Endothelial cell of umbilical vein (primary cell): ENCODE measurements at regions not wholly inside any gene's neighbourhood (a gene's known extent, or its start where the extent isn't known, plus 50 kb on each side); places are given as distances from the start of the nearest gene placed in this dataset.

Experiments
- BruUV-seq: library from RNA; stranded (reverse); fragments of 400-500 nt; replicated peaks from 2 replicates; lab custom pipeline; 2021; lab: Mats Ljungman, UMichigan
- CTCF ChIA-PET: fragments of 300-600, 350-600 bp; sonication (Branson Sonifier 250); formaldehyde crosslinking; loops from one replicate; lab custom pipeline; 2021; ENCODE audit warnings: antibody characterized with exemption, inconsistent platforms; lab: Charles Lee
- POLR2A ChIA-PET: fragments of 300-600, 350-600 bp; sonication (Branson Sonifier 250); formaldehyde crosslinking; loops from one replicate; lab custom pipeline; 2021; ENCODE audit warnings: antibody characterized with exemption, inconsistent platforms; lab: Charles Lee
- DNase-seq: peaks from one replicate; pipeline ENCODE4 v3.0.0-alpha.2; 2011; ENCODE audit warnings: low read depth, low spot score
- FAIRE-seq: peaks from 2 replicates; lab custom pipeline; 2011; peaks lifted over from hg19 to GRCh38; lab: Jason Lieb, UNC
- H2AFZ ChIP-seq: 2 replicates; pipeline ENCODE4 v1.6.0; 2012; ENCODE audit warnings: low read depth, low read length, control low read depth, inconsistent platforms
- H3K27ac ChIP-seq: 2 replicates; pipeline ENCODE4 v1.5.1; 2011; ENCODE audit warnings: low read depth, mild to moderate bottlenecking, control low read depth, low read length, moderate library complexity; ENCODE audit not compliant: insufficient read depth
- H3K27me3 ChIP-seq, 2 experiments: 2 replicates each; pipeline versions ENCODE4 v1.6.0 to v1.6.1; 2011; ENCODE audit warnings: low read length in 2 of 2, mixed read lengths in 1 of 2; ENCODE audit not compliant: control insufficient read depth in 2 of 2, insufficient read depth in 2 of 2
- H3K36me3 ChIP-seq, 2 experiments: 2 replicates in 1 of 2; 3 replicates in 1 of 2; pipeline ENCODE4 v1.5.1; 2011; ENCODE audit warnings: low read length in 2 of 2, mild to moderate bottlenecking in 1 of 2, moderate library complexity in 1 of 2; ENCODE audit not compliant: control insufficient read depth in 2 of 2, insufficient read depth in 2 of 2; ENCODE audit errors: extremely low read depth in 1 of 2
- H3K4me1 ChIP-seq: 3 replicates; pipeline ENCODE4 v1.5.1; 2011; ENCODE audit warnings: mild to moderate bottlenecking, low read length; ENCODE audit not compliant: control insufficient read depth, insufficient read depth; ENCODE audit errors: extremely low read depth
- H3K4me2 ChIP-seq: 2 replicates; pipeline ENCODE4 v1.6.1; 2011; ENCODE audit warnings: low read length, control low read depth, mixed read lengths; ENCODE audit not compliant: insufficient read depth
- H3K4me3 ChIP-seq, 3 experiments: fragments of 200-600 bp in 1 of 3; sonication (generic), shearing (Covaris generic) in 1 of 3; replicated peaks in 1 of 3; 2 replicates each; pipeline ENCODE4 v1.5.1; 2011 to 2016; ENCODE audit warnings: control low read depth in 3 of 3, low read length in 3 of 3, mild to moderate bottlenecking in 2 of 3, inconsistent platforms in 1 of 3, low read depth in 1 of 3, moderate library complexity in 1 of 3; ENCODE audit not compliant: insufficient read depth in 1 of 3
- H3K79me2 ChIP-seq: 2 replicates; pipeline ENCODE4 v1.6.0; 2012; ENCODE audit warnings: low read length, inconsistent platforms; ENCODE audit not compliant: control insufficient read depth, insufficient read depth
- H3K9ac ChIP-seq: replicated peaks from 2 replicates; pipeline ENCODE3; 2011; ENCODE audit warnings: low read length, control low read depth; ENCODE audit not compliant: insufficient read depth; ENCODE audit errors: extremely low read depth
- H3K9me1 ChIP-seq: replicated peaks from 3 replicates; pipeline ENCODE4 v1.6.0; 2011; ENCODE audit warnings: mild to moderate bottlenecking, low read length; ENCODE audit not compliant: control insufficient read depth, insufficient read depth; ENCODE audit errors: extremely low read depth
- H3K9me3 ChIP-seq: replicated peaks from 2 replicates; pipeline ENCODE4 v1.5.1; 2012; ENCODE audit warnings: low read length, inconsistent platforms; ENCODE audit not compliant: control insufficient read depth, insufficient read depth
- H4K20me1 ChIP-seq: replicated peaks from 2 replicates; pipeline ENCODE3; 2011; ENCODE audit warnings: mild to moderate bottlenecking, low read length; ENCODE audit not compliant: control insufficient read depth, insufficient read depth; ENCODE audit errors: extremely low read depth
- EZH2 ChIP-seq: IDR thresholded peaks from 2 replicates; pipeline ENCODE4 v1.6.1; 2012; ENCODE audit warnings: borderline replicate concordance, low read depth, mild to moderate bottlenecking, moderate library complexity, low read length, inconsistent platforms; ENCODE audit not compliant: severe bottlenecking
- FOS ChIP-seq: IDR thresholded peaks from 2 replicates; pipeline ENCODE4 v1.6.1; 2011; ENCODE audit warnings: mild to moderate bottlenecking, low read length, moderate library complexity, borderline replicate concordance; ENCODE audit not compliant: insufficient read depth
- GATA2 ChIP-seq: IDR thresholded peaks from 2 replicates; pipeline ENCODE4 v1.7.0; 2011; ENCODE audit warnings: low read depth, mild to moderate bottlenecking, moderate library complexity, mixed read lengths, low read length; ENCODE audit not compliant: insufficient read length, insufficient read depth
- JUN ChIP-seq: IDR thresholded peaks from 2 replicates; pipeline ENCODE4 v1.6.1; 2011; ENCODE audit warnings: borderline replicate concordance, low read depth; ENCODE audit not compliant: insufficient read length, insufficient read depth
- MYC ChIP-seq: IDR thresholded peaks from one replicate; pipeline ENCODE4 v1.6.1; 2011; ENCODE audit warnings: mild to moderate bottlenecking, low read depth, low read length
- POLR2A ChIP-seq: IDR thresholded peaks from 2 replicates; pipeline ENCODE4 v1.6.1; 2012; ENCODE audit warnings: low read depth, mild to moderate bottlenecking, control low read depth, low read length
- POLR2AphosphoS5 ChIP-seq: IDR thresholded peaks from 2 replicates; pipeline ENCODE4 v1.6.1; 2012; ENCODE audit warnings: low read depth, mild to moderate bottlenecking, control low read depth, low read length, moderate library complexity; ENCODE audit not compliant: insufficient read depth
- dilution Hi-C: fragments of 300-500 bp; cut with MboI; formaldehyde crosslinking; loops from one replicate; pipeline ENCODE4 v1.15.0; 2019; ENCODE audit warnings: low sequenced_read_pairs; ENCODE audit not compliant: extremely low pct_ligation_motif_present
- intact Hi-C: fragments of 100-400 bp; cut with micrococcal nuclease; formaldehyde crosslinking; loops from one replicate; pipeline ENCODE4 v1.10.0; 2022
- TF ChIP-seq, protein P1 (sequence below): IDR thresholded peaks from 2 replicates; pipeline ENCODE4 v1.6.1; 2011; ENCODE audit not compliant: insufficient read depth, insufficient read length
- TF ChIP-seq, protein P2 (sequence below), 2 donors: IDR thresholded peaks; 1 replicate in 1 of 2; 2 replicates in 1 of 2; pipeline ENCODE4 v1.5.1; 2011; ENCODE audit warnings: low read length in 2 of 2, mild to moderate bottlenecking in 2 of 2, moderate library complexity in 2 of 2, control low read depth in 1 of 2, inconsistent platforms in 1 of 2, low read depth in 1 of 2; ENCODE audit not compliant: insufficient read depth in 1 of 2; ENCODE audit errors: extremely low read depth in 1 of 2

DNA sequence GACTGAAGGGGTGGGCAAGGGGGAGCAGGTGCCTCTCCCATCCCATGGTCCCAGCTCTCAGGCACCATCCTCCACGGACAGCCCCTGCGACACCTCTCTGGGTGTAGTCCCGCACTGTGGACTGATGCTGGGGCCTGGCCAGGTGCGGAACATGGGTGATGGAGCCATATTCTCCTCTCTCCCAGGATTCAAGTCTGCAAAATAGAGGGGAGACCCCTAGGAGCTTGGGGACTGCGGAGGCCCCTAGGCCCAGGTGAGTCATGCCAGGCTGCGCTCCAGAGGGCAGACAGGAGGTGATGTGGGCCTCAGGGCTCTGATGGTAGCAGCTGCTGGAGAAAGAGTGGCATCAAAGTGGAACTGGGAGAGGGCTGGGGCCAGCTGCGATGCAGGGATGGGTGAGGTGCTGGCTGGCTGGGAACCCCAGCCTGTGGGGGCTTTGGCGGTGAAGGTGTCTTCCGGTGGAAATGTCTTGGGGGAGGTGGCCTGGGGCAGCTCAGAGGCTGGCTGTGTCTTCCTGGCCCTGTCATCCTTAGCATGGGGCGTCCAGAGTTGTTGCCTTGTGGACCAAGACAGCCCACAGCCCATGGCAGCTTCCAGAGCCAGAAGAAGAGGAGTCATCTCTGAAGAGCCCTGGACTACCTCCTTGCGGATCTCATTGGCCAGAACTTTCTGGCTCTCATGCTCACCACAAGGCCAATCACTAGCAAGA, 149.1 kb downstream of the KIF26A start:
- no peaks in the 10 kb centered on the region for H3K4me1 ChIP-seq
- no TSS peak for BruUV-seq
- H2AFZ ChIP-seq = no peak overlapping the region
- H3K27ac ChIP-seq = no peak overlapping the region
- H3K9me3 ChIP-seq = no peaks in the 10 kb centered on the region
- no peak for FAIRE-seq
- H4K20me1 ChIP-seq = no peaks in the 10 kb centered on the region
- no peaks in the 10 kb centered on the region for H3K79me2 ChIP-seq
- no peak overlapping the region for H3K4me2 ChIP-seq
- POLR2A ChIA-PET = no interaction called here
- CTCF ChIA-PET = no interaction called here
- dilution Hi-C loops = no loop called here
- no peaks in the 10 kb centered on the region for H3K36me3 ChIP-seq
- no peaks in the 10 kb centered on the region for H3K9me1 ChIP-seq
- TF ChIP-seq MYC (no peak), FOS (no peak), POLR2AphosphoS5 (no peak), JUN (no peak), EZH2 (no peak), GATA2 (no peak), POLR2A (no peak)
- TF ChIP-seq, protein P1, sequence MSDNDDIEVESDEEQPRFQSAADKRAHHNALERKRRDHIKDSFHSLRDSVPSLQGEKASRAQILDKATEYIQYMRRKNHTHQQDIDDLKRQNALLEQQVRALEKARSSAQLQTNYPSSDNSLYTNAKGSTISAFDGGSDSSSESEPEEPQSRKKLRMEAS = no peak
- TF ChIP-seq, protein P2, sequence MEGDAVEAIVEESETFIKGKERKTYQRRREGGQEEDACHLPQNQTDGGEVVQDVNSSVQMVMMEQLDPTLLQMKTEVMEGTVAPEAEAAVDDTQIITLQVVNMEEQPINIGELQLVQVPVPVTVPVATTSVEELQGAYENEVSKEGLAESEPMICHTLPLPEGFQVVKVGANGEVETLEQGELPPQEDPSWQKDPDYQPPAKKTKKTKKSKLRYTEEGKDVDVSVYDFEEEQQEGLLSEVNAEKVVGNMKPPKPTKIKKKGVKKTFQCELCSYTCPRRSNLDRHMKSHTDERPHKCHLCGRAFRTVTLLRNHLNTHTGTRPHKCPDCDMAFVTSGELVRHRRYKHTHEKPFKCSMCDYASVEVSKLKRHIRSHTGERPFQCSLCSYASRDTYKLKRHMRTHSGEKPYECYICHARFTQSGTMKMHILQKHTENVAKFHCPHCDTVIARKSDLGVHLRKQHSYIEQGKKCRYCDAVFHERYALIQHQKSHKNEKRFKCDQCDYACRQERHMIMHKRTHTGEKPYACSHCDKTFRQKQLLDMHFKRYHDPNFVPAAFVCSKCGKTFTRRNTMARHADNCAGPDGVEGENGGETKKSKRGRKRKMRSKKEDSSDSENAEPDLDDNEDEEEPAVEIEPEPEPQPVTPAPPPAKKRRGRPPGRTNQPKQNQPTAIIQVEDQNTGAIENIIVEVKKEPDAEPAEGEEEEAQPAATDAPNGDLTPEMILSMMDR (IDR thresholded peaks at IDR 0.05; ENCODE audit: extremely low read depth in 1 of 2, insufficient read depth in 1 of 2, low read depth in 1 of 2, low read length in 2 of 2) = no peak
- DNase-seq = no peak
- intact Hi-C loops = no loop called here
- H3K9ac ChIP-seq = no peak overlapping the region
- H3K4me3 ChIP-seq = no peak overlapping the region
- no peaks in the 10 kb centered on the region for H3K27me3 ChIP-seq
